ENCODE measurements at regions not wholly inside any gene's neighbourhood (a gene's known extent, or its start where the extent isn't known, plus 50 kb on each side); places are given as distances from the start of the nearest gene placed in this dataset.

DNA sequence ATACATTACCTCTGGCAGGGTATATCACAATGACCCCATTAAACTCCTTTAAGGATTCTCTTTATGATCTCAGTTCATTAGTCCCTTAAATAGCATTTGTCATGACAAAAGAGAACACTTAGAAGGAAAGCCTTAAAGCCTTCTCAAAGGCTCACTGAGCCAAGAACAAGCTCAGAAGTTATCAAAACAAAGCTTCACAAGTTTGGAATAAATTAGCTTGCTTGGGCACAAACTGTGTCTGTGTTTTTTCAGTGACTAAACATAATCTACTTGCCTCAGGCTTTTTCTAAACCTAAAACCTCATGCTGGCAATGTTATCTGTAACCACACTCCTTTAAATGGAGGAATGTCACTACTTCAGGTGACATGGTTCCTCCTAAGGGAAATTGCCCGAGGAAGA lies 1114.9 kb upstream of the C9orf72 start:
- TF ChIP-seq, protein P1, sequence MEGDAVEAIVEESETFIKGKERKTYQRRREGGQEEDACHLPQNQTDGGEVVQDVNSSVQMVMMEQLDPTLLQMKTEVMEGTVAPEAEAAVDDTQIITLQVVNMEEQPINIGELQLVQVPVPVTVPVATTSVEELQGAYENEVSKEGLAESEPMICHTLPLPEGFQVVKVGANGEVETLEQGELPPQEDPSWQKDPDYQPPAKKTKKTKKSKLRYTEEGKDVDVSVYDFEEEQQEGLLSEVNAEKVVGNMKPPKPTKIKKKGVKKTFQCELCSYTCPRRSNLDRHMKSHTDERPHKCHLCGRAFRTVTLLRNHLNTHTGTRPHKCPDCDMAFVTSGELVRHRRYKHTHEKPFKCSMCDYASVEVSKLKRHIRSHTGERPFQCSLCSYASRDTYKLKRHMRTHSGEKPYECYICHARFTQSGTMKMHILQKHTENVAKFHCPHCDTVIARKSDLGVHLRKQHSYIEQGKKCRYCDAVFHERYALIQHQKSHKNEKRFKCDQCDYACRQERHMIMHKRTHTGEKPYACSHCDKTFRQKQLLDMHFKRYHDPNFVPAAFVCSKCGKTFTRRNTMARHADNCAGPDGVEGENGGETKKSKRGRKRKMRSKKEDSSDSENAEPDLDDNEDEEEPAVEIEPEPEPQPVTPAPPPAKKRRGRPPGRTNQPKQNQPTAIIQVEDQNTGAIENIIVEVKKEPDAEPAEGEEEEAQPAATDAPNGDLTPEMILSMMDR (IDR thresholded peaks at IDR 0.05) = no peak
- TF ChIP-seq POLR2AphosphoS5 (IDR thresholded peaks at IDR 0.05) (no peak), POLR2A (IDR thresholded peaks at IDR 0.05) (no peak)

Measured in prostate gland (tissue), 2 donors.